Jurkat, Clone E6-1 (cell line): ENCODE measurements at regions not wholly inside any gene's neighbourhood (a gene's known extent, or its start where the extent isn't known, plus 50 kb on each side); places are given as distances from the start of the nearest gene placed in this dataset.

Source experiments
- DNase-seq: peaks from one replicate; pipeline ENCODE4 v3.0.0-alpha.2; 2011; ENCODE audit warnings: low read depth, low spot score
- H3K4me3 ChIP-seq: 2 replicates; pipeline ENCODE4 v1.5.1; 2011; ENCODE audit warnings: mild to moderate bottlenecking, low read length, control low read depth, moderate library complexity

DNA sequence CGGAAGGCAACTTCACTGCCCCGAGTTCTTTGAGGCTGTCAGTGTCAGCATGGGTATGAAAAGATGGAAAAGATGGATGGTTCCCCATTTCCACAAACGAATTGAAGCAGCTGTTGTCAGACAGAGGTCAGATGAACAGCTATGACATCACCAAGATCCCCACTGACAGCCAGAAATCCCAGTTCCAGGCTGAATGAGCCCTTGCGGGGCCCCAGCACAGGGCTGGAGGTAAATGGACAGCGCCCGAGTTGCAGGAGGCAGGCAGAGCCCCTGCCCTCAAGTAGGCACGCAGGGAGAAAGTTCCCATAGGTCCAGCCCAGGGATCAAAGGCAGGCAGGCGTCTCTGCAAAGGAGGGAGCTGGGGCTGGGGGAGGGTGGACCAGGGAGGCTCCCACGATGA is 169.5 kb upstream of the AGAP1 start:
- DNase-seq: no peak
- no peak overlapping the region for H3K4me3 ChIP-seq

DNA sequence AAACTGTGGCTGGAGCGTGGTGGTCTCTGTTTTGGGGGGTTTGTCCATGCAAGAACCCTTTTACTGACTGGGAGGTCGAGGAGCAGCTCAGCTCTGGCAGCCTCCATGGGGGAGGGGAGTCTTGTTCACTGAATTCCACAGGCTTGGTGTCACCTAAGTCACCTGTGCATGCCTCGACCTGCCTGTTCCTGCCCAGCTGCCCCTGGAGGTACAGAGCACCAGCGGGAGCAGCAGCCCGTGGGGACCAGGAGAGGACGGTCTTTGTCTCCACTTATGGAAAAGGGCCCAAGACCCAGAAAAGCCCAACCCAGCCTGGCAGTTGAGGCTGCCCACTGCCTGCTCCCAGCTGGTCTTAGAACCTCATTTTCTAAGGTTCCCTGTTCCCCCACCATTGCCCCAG is 168.7 kb upstream of the AGAP1 start:
- H3K4me3 ChIP-seq: no peak overlapping the region
- DNase-seq: no peak

GRCh38 chr2:235328991-235329390 is 164.9 kb upstream of the AGAP1 start:
- no peak overlapping the region for H3K4me3 ChIP-seq
- DNase-seq: no peak

- no peak for DNase-seq
- no peak overlapping the region for H3K4me3 ChIP-seq
These were observed 162.9 kb upstream of the AGAP1 start for GRCh38 chr2:235330775-235331451.

DNA sequence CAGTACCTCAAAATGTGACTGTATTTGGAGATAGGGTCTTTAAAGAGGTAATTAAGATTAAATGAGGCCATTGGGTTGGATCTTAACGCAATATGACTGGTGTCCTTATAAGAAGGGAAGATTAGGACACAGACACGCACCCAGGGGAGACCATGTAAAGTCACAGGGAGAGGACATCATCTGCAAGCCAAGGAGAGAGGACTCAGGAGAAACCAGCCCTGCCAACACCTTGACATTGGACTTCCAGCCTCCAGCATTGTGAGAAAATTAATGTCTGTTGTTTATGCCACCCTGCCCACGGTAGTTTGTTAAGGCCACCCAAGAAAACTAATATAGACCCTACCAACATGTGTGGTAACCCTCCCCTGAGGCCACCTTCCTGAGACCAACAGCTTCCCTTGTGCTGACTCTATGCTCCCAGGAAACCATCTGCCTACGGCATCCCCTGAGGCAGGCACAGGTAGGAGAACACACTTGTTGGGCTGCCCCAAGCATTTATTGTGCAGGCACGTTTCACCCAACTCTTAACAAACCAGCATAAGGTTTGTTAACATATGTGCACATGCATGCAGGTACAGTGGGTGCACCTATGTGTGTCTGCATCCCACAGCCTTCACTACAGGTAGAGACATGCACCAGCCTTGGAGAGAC is 161.5 kb upstream of the AGAP1 start:
- no peak for DNase-seq
- H3K4me3 ChIP-seq: no peak overlapping the region

- H3K4me3 ChIP-seq: no peak overlapping the region
- DNase-seq: no peak
These were observed 160.8 kb upstream of the AGAP1 start for GRCh38 chr2:235333076-235333475.

GRCh38 chr2:235334179-235334578 is 159.7 kb upstream of the AGAP1 start:
- no peak for DNase-seq

GRCh38 chr2:235343156-235343774 is 150.6 kb upstream of the AGAP1 start:
- DNase-seq: no peak
- H3K4me3 ChIP-seq: no peak overlapping the region

More at GRCh38 chr2:235334179-235334578, 159.7 kb upstream of the AGAP1 start:
- no peak overlapping the region for H3K4me3 ChIP-seq

- H3K4me3 ChIP-seq: no peak overlapping the region
- no peak for DNase-seq
These were observed 150.0 kb upstream of the AGAP1 start for GRCh38 chr2:235343869-235344268.

GRCh38 chr2:235345745-235346144 is 148.1 kb upstream of the AGAP1 start:
- no peak for DNase-seq
- no peak overlapping the region for H3K4me3 ChIP-seq

DNA sequence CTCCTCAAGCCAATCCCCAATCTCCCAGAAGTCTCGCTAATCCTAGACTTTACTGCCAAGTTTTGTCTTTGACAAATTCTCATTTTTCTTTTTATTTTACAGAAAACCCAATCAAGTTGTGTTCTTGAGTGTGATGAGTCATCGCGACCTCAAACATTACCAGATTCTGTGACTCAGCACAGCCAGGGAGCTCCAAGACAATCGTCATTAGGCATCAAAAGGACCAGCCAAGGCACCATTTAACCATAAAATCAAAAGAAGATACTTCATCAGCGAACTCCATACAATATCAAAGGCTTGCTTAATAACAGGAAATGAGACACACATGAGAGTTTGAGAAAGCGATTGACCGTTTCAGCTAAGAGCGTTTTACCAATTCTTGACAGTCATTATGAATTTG is 146.2 kb upstream of the AGAP1 start:
- H3K4me3 ChIP-seq: no peak overlapping the region
- DNase-seq: no peak

- no peak for DNase-seq
- H3K4me3 ChIP-seq: no peak overlapping the region
These were observed 145.5 kb upstream of the AGAP1 start for GRCh38 chr2:235348329-235348728.

DNA sequence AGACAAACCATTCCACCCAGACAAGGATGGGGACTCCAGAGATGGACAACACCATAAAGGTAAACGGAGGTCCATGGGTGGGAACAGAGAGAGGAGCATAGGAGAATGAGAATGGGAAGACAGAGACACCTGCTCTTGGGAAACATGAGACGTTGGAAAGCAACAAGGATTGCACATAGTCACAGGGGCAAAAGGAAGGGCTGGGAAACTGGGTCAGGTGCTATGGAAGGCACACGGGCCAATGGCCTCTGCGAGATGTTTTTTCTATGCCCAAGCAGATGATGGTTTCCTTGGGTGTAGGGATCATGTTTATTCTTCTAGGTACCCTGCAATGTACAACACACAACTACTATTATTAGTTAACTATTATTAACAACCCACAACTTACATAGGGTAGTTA is 143.6 kb upstream of the AGAP1 start:
- no peak for DNase-seq
- H3K4me3 ChIP-seq: no peak overlapping the region

GRCh38 chr2:235352541-235352940 is 141.3 kb upstream of the AGAP1 start:
- H3K4me3 ChIP-seq: no peak overlapping the region
- no peak for DNase-seq

GRCh38 chr2:235357881-235358280 is 136.0 kb upstream of the AGAP1 start:
- DNase-seq: no peak
- H3K4me3 ChIP-seq: no peak overlapping the region

DNA sequence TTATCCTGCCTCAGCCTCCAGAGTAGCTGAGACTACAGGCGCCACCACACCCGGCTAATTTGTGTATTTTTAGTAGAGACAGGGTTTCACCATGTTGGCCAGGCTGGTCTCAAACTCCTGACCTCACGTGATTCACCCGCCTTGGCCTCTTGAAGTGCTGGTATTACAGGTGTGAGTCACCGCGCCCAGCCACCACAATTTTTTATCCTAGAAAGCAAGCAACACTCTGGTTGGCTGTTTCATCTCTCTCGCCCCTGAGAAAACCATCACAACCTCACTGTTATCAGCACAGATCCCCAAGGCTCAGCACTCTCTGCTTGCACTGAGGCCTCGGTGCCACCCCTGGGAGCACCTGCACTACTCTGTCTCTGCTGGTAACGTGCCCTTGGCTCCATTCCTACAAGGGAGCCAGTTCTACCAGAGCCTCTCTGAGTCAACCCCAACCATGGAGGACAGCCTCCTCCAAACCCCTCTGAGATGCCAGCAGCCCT is 134.8 kb upstream of the AGAP1 start:
- H3K4me3 ChIP-seq: no peak overlapping the region
- DNase-seq: no peak

DNA sequence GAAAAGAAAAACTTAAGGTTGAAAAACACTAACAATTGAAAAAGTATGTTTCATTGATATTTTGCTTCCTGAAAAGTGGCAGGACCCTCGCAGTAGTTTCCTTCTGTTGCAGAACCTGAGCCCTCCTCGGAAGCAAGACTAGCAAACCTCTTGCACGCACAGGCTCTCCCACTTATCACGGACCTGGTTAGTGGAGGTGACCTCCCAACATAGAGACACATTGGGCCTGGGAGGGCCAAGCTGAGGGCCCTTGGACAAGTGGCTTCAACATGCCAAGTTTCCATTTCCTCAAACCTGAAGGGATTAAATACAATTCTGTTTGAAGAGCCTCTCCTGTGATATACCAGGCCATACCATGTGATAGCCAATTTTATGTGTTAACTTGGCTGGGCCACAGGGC is 133.4 kb upstream of the AGAP1 start:
- no peak overlapping the region for H3K4me3 ChIP-seq
- no peak for DNase-seq

DNA sequence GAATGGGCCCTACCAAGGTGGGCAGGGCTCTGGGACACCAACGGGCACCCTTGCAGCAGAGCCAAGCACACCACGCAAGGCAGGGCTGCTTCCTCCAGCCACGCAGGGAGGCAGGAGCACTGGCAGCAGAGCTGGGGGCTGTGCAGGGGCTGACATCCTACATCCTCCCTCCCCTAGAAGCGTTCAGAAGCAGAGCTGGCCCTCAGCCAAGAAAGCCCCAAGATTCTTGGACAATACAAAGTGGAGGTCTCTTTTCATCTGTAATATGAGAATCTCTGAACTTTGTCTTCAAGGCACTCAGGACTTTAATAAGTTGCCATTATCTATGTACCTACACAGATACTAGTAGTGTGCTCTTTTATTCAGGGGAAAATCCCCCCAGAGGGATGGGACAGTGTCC is 128.1 kb upstream of the AGAP1 start:
- DNase-seq: no peak

GRCh38 chr2:235366390-235366789 is 127.5 kb upstream of the AGAP1 start:
- no peak for DNase-seq
- H3K4me3 ChIP-seq: no peak overlapping the region

More for the DNA sequence above, 128.1 kb upstream of the AGAP1 start:
- H3K4me3 ChIP-seq: no peak overlapping the region

DNA sequence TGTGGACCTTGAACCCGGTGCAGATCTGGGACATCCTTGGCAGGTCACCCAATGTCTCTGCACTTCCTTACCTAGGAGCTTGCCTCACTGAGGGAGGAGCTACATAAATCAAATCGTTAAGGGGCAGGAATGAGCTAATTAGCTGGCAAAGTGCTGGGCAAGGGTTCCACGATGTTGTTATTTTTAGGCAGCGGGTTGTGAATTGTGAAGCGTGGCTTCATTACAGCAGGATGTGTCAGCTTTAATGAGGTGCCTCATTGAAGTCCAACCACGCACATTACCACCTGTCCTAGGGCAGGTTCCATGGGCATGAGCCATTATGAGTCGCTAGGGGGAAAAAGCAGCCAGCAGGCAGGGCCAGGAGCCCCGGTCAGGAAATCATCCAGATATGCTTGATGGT is 127.0 kb upstream of the AGAP1 start:
- H3K4me3 ChIP-seq: no peak overlapping the region
- no peak for DNase-seq
